A549 (cell line): ENCODE measurements at regions not wholly inside any gene's neighbourhood (a gene's known extent, or its start where the extent isn't known, plus 50 kb on each side); places are given as distances from the start of the nearest gene placed in this dataset.

Experiments used
- EP300 ChIP-seq, 2 experiments: fragments of >200 bp; sonication (Bioruptor Twin); formaldehyde crosslinking; IDR thresholded peaks; 2 replicates in 1 of 2; 3 replicates in 1 of 2; pipeline ENCODE4 v1.6.1; 2016 to 2017
- POLR2A ChIP-seq: IDR thresholded peaks from 2 replicates; pipeline ENCODE4 v1.6.1; 2012; ENCODE audit warnings: mild to moderate bottlenecking, low read length
- RAD21 ChIP-seq, 2 experiments: fragments of >200 bp in 1 of 2; sonication (Bioruptor Twin) in 1 of 2; formaldehyde crosslinking in 1 of 2; IDR thresholded peaks in 1 of 2; conservative IDR thresholded peaks in 1 of 2; 2 replicates in 1 of 2; 3 replicates in 1 of 2; pipeline ENCODE4 v1.6.1; 2012 to 2018; ENCODE audit warnings: inconsistent platforms in 1 of 2

DNA sequence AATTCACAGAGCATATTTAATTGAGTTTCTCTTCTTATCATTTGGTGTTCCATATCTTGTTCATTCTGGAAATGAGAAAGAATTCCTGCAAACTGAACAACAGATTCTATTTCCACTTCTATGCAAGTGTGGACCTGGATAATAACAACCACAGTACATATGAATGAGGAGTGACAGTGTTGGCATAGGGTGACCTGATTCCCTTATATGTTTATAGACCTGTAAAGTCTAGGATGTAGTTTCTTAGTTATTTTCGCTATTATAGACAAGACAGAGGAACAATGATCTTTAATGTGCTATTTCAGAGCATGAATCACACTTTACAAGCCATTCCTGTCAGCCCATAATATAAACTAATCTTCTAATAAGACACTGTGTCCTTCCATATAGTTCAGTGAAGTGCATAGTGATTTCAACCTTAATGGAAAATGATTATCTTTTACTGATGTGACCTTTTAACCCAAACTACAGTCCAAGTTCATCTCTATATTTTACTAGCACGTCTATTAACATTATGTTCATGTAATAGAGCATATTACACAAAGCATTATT, 88.2 kb upstream of the FAM174A start:
- TF ChIP-seq RAD21 (conservative IDR thresholded peaks at IDR 0.05 in 1 of 2, IDR thresholded peaks at IDR 0.05 in 1 of 2) (no peak), EP300 (IDR thresholded peaks at IDR 0.05) (no peak), POLR2A (no peak)
